GM21381 (cell line): ENCODE measurements at regions not wholly inside any gene's neighbourhood (a gene's known extent, or its start where the extent isn't known, plus 50 kb on each side); places are given as distances from the start of the nearest gene placed in this dataset.
"Not testable (repeated sequence)": the region's sequence is repeated elsewhere in the genome, so short reads cannot be mapped to it uniquely, and the experiment has no call there.

ENCODE experiments used
- ATAC-seq: cut with Tn5 transposase; IDR thresholded peaks from one replicate; pipeline ENCODE4 v1.9.1; 2021; ENCODE audit warnings: mild to moderate bottlenecking, moderate library complexity; ENCODE audit not compliant: unreplicated experiment

DNA sequence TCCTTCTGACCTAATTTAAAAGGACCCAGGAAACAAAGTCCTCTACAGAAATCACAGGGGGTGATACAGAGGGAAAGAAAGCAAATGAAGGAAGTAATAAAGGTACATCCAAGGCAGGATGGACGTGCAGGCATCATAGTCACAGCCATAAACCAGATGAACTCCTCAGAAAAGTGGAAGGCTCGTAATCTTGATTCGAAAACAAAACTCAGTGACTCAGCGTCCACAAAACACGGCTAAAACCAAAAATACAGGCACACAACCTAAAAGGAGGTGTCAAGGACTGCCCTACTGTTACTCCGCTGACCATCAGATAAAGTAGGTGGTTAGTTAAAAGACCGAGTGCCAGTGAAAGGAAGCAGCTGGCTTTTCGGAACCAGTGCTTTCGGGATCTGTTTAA, 81.5 kb downstream of the TRIM69 start:
- not testable (repeated sequence) for ATAC-seq

DNA sequence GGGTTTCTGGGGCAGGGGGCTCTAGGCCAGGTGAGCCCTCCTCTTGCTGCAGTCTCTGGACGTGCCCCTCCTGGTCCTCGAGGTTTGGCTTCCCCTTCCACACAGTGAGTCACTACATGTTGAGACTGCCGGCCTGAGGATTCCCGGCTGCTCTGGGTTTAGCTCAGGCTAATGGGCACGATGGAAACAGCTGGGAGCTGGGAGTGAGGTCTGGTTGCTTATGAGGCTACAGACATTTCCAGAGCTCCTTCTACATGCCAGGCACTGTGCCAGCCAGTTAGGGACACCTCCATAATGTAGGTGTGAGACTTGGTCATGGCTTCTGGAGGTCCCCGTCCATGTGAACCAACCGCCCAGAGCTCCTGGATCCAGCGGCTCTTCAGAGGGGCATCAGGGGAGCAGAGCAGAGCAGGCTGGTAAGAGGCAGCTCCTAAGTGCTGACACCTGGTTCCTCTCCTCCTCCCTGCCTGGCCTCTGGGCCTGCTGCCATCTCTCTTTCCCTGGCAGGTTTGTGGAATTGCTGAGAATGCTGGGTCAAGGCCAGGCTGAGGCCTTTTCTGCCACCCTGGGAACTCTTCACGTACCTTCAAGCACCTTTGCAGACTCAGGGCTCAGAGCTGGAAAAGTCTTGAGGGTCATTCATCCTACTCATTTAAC, 83.1 kb downstream of the TRIM69 start:
- ATAC-seq, result not testable (repeated sequence)

DNA sequence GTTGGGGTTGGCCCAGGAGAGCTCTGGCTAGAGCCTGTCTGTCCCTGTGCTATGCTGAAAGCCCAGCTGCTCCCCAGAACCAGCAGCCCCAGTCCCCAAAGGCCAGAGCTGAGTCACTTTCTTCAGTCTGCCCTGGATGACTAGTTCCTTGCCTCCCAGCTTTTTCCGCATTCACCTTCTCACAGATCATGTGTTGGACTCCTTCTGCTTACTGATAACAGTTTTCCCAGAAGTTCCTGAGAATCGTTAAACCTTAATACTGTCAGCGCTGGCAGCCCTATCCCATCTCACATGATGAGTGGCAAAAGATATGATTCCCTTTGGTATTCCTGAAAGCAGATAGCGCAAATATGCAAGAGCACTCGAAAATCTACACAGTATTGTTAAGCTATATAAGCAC, 84.2 kb downstream of the TRIM69 start:
- ATAC-seq, result not testable (repeated sequence)

DNA sequence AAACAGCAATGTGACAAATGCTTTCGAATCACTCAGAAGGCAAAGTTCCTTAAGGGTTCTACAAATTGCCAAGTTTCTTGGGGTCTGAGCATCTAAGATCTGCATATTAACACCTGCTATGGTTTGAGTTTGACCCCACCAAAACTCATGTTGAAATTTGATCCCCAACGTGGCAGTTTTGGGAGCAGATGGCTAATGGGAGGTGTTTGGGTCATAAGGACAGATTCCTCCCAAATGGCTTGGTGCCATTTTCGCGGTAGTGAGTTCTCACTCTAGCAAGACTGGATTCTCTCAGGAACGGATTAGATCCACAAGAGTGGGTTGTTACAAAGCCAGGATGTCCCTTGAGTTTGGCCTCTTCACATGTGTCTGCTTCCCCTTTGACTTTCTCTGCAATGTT, 84.6 kb downstream of the TRIM69 start:
- not testable (repeated sequence) for ATAC-seq

DNA sequence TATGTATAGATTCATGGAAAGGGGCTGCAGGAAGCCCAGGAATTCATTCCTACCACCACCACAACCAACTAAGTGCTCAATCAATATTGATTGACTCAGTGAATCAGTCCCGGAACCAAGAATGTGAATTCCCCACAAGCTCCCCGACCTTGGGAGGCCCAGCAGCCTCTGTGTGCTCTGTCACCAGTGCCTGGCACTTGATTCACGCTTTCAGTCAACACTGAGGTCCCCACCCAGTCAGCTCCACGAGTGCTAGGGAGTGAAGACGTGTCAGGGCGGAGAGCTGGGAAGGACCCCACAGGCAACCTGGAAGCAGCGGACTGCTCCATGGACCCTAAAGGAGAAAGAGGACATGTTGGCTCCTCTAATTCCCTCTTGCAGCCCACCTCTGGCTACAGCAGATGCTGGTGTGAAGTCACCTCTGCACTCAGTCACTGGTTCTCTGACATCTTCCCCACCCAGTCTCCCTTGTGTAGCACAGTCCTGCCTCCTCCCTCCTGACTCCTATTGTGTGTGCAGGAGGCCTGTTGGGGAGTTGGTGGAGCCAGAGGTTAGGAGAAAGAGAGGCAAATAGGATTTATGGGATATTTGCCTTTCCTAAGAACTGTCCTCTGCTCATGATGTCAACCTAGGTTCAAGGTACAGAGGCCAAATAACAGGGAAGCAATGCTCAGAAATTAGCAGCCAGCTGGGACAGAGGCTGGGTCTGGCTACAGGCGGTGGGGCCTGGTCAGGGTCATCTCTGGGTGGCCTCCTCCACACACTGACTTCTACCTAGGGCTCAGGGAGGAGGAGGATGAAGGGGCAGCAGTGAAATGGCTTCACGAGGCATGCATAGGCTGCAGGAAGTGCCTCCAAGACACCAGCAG, 88.2 kb downstream of the TRIM69 start:
- not testable (repeated sequence) for ATAC-seq

DNA sequence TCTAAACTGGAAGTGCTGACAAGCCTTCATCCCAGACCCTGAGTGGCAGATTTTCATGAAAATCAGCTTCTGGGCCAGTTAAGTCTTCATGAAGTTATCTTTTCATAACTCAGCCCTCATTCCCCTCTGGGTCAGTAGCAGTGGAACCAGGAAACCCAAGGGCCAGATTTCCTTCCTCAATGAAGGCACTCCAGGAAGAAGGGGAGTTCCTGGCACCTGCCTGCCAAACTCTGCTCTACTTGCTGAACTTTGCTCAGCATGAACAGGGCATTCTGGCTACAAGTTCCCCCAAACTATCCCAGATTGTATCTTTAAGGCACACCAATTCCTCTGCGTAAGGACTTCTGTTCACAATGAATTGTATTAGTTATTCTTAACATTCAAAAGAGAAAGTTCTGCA, 90.3 kb downstream of the TRIM69 start:
- ATAC-seq, result not testable (repeated sequence)

DNA sequence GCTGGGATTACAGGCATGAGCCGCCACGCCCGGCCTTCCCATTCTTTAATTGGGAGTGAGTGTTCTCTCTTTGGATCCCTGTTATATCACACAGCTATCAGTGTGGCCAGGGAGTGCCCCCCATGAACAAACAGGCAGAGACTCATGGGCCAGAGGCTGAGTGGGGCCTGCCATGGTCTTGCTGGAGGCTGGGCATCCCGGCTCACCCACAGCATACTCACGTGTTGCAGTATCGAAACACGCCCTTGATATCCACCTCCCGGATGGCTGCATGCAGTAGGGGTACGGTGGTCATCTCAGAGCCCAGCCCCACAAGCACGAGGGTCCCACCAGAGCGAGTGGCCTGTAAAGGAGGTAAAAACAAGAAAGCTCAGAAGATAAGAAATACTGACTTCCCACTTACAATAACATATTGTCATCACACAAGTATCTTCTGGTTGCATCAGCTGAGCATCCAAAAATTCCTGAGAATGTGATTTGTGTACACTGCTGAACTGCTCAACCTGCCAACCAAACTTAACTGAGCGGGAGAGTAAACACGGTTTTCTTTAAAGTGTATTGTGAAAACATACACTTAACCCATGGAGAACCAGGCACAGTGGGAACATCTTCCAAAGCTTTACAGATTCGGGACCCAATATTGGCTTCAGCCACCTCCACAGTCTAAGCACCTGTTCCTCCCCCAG, 92.0 kb downstream of the TRIM69 start:
- not testable (repeated sequence) for ATAC-seq

DNA sequence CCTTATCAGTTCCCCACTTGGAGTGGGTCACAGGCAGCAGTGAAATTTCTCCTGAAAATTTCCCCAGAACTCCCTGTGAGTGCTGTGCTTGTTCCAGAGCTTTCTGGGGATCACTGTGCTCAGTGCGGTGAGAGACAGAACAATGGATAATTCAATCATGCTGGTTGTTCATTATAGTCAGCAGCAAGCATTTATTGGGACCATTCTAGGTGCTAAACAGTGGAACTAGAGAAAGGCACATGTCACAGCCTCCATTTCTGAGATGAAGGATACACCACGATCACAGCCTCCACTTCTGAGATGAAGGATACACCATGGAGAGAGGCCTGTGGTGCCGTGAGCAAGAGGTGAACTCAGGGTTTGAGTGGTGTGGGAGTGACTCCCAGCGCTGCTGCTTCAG, 92.8 kb downstream of the TRIM69 start:
- not testable (repeated sequence) for ATAC-seq

DNA sequence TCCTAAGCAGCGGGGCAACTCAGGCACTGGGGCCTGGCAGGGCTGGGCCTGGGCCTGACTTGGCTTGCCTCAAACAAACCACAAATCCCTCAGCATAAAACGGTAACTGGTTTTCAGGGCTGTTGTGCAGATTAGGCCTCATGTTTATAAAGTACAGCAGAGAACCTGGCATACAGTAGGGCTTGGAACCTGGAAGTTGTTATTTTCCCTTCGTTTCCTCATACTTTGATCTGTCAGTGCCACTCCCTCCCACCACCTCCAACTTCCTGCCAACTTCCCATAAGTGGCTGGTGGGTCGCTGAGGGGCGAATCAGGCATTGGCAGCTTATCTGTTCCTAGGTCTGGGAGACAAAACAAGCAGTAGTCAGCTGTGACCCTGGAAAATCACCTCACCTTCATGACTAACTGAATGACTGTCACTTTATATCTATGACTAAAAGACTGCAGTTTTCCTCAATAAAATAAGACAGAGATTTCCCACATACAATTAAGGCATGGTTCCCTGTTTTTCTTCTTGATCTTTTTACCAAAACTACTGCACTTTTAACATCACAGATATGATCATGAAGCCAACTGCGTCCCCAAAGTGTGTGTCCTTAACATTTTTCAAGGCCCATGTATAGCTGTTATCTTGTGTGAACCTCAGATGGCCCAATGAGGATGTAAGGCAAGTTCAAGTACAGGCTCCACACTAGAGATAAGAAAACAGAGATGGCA, 94.5 kb downstream of the TRIM69 start:
- not testable (repeated sequence) for ATAC-seq

DNA sequence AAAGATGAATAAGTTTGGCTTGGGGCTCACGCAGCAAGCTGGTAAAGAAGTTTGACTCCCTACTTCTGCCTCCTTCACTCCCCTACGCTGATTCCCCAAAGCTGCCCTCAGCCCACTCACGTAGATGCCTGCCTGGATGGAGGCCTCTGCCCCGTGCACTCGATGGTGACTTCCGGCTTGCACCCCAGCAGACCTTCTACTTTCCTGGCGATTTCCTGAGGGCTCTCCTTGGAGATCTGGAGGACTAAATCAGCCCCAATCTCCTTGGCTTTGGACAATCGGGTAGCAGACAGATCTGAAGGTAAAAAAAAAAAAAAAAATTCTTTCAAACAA, 95.0 kb downstream of the TRIM69 start:
- not testable (repeated sequence) for ATAC-seq

DNA sequence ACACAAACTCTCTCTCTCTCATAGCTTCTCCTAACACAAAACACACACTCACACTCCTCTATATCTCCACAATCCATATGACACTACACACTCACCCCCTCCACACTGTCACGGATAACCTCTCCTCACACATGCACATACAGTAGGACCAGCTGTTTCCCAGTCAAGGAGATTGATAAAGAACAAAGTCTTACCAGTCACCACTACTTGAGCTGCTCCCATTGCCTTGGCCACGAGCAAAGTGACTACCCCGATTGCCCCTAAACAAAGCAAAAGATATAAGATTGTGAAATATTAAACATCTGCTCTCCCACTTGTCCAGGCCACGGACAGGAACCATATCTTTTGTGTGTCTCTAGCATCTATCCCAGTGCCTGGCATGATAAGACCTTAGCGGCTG, 95.8 kb downstream of the TRIM69 start:
- not testable (repeated sequence) for ATAC-seq

DNA sequence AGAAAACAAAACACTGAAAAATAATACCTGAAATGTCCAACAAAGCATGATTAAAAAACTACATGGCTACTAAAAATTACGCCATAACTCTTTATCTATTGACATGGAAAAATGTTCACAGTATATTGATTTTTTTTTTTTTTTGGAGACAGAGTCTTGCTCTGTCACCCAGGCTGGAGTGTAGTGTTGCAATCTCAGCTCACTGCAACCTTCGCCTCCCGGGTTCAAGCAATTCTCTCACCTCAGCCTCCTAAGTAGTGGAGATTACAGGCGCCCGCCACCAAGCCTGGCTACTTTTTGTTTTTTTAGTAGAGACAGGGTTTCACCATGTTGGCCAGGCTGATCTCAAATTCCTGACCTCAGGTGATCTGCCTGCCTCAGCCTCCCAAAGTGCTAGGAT, 96.8 kb downstream of the TRIM69 start:
- not testable (repeated sequence) for ATAC-seq

DNA sequence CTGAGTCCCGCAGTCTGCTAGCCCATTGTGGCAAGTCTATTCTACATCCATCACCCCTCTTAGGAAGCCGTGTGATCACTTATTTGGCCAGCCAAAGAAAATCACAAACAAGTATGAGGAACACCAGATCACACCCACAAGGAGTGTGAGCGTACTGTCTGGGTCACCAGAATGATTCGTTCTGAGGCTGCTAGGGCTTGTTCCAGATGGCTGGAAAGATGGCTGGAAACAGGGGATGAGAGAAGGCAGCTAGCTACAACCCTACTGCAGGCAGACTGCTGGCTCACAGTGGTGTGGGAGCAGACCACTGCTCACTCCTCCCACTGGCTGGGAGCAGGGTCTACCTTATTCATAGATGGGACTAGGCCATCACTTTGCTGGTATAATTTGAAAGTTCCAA, 97.4 kb downstream of the TRIM69 start:
- not testable (repeated sequence) for ATAC-seq

DNA sequence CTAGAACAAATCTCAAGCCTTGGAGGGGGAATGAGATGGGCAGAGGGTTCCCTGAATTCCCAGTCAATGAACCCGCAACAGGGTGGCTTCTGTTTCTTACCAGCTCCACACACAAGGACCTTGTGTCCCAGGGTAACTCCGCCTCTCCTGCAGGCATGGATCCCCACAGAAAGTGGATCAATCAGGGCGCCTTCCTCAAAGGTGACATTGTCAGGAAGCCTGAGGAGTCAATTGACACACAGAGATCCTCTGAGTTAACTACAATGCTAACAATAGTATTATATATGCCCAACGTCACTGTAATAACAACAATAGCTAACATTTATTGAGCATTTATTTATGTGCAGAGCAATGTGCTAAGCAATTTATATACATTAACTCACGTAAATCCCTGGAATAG, 98.8 kb downstream of the TRIM69 start:
- ATAC-seq, result not testable (repeated sequence)

DNA sequence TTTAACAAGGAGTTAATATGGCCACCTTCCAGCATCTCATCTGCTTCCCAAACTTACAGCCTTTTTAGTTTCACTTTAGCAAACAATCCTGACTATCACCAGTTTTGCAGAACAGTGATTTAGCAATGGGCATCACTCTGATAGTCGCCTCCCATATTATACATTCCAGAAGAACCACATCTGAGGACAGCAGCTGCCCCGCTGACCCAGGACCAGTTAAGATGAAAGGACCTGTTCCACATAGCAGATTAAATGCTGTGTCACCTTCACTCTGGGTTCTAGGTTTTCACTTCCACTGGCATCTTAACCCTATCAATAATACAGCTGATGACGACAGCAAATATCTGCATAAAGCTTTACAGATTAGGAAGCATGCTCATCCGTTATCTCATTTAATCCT, 99.8 kb downstream of the TRIM69 start:
- no peak for ATAC-seq

DNA sequence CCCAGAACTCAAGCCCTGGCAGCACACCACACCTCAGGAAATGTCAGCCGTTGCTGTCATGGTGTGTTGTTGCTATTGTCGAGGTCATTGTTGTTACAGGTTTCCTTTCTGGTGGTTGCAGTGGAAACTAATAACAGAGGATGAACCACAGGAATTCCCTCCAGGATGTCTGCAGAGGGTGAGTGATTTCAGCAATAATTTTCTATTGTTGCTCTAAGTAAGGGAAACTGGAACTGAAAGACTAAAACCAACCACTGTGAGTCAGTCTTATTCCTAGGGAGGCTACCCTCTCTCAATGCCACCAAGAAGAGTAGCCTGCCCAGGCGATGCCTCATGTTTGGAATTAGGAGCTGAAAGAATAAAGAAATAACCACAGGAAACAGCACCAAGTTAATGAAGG, 102.6 kb downstream of the TRIM69 start:
- ATAC-seq, result not testable (repeated sequence)

DNA sequence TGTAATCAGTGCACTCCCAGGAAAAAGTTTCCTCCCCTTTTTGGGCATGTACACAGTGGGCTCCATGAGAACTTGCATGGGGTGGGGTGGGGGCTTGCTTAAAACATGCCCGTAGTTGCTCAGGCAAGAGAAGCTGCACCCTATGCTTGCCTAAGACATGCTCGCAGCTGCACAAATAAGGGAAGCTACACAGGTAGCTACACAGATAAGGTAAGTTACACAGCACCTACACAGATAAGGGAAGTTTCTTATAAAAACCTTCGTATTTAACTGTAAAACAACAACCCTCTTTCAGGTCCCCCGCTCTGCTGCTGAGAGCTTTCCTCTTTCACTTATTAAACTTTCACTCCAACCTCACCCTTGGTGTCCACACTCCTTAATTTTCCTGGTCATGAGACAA, 105.4 kb downstream of the TRIM69 start:
- not testable (repeated sequence) for ATAC-seq

DNA sequence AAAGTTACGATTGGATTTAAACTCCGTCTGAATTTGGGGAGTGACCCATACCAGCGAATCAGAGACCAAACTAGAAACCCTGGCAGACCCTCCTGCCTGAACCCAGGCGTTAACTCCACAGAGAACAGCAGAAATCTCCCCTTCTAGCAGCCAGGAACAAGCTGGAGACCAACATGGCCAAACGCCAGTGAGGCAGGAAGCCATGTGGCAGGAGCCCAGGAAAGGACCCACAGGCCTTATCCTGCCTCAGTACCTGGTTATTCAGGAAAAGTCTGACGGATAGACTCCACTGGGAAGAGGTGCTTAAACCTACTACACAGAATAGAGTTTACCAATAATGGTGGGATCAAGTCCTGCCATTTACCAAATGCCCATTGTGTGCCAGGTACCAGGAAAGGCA, 106.6 kb downstream of the TRIM69 start:
- not testable (repeated sequence) for ATAC-seq

DNA sequence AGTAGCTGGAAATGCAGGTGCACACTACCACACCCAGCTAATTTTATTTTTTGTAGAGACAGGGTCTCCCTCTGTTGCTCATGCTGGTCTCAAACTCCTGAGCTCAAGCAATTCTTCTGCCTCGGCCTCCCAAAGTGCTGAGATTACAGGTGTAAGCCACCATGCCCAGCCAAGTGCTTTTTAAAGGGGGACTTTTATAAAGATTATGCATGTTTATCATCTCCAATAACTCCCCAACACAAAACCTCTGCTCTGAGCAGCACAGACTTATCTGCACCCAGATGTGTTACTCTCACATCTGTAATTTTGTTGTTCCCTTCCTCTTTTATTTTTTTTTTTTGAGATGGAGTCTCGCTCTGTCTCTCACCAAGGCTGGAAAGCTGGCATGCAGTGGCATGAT, 108.6 kb downstream of the TRIM69 start:
- not testable (repeated sequence) for ATAC-seq

DNA sequence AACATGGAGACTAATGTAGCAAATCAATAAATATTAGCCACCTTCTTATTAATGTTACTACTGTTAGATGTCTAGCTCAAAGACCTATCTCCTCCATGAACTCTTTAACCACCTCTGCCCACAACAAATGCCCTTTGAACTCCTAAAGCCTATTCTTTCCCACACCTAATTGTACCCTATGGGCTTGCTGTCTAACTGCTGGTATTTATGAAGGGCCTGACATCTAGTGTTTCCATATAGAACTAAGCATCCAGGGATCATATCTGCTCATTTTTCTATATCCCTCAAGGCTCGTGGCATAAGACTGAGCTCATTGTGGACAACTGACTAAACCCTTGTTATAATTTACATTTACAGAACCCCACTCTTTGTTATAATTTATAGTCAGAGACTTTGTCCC, 109.8 kb downstream of the TRIM69 start:
- ATAC-seq, result not testable (repeated sequence)

DNA sequence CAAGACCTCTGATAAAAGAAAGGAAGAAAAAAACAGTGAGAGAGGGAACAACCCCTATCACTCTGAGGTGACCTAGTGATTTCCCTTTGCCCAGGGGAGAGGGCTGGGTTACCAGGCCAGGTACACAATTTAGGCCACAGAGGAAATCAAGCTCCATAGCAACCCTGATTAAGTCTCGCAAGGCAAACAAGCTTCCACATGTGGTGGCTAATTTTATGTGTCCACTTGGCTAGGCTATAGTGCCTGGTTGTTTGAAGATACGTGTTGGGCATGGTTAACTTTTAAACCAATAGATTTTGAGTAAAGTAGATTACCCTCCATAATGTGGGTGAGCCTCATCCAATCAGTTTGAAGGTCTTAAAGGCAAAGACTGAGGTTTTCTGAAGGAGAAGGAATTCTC, 108.9 kb upstream of the TERB2 start:
- ATAC-seq, result not testable (repeated sequence)
